ENCODE measurements at regions not wholly inside any gene's neighbourhood (a gene's known extent, or its start where the extent isn't known, plus 50 kb on each side); places are given as distances from the start of the nearest gene placed in this dataset.

- Mint-ChIP-seq H3K36me3 (ENCODE audit: low read depth) (no peaks in the 10 kb centered on the region), H3K27me3 (ENCODE audit: insufficient read depth, low read depth, poor library complexity) (no peaks in the 10 kb centered on the region), H3K27ac (no peak overlapping the region), H3K4me3 (no peak overlapping the region), H3K4me1 (peaks cover 3% of the 10 kb centered on the region), H3K9me3 (no peaks in the 10 kb centered on the region)
- Histone ChIP-seq H3K4me3 (no peak overlapping the region), H3K4me2 (no peak overlapping the region), H2AFZ (no peak overlapping the region), H3K27me3 (ENCODE audit: insufficient read depth) (no peaks in the 10 kb centered on the region), H3K36me3 (ENCODE audit: insufficient read depth) (no peaks in the 10 kb centered on the region), H3F3A (replicated peaks; ENCODE audit: low read depth) (no peaks in the 10 kb centered on the region), H3K4me1 (ENCODE audit: insufficient read depth) (peaks cover 7% of the 10 kb centered on the region; the same call in 1 of the 2 replicates), H3K9me2 (ENCODE audit: insufficient read depth) (no peaks in the 10 kb centered on the region), H3K27ac (ENCODE audit: low read depth) (no peak overlapping the region), H4K20me1 (replicated peaks; ENCODE audit: insufficient read depth) (no peaks in the 10 kb centered on the region), H3K79me2 (replicated peaks; ENCODE audit: insufficient read depth) (no peaks in the 10 kb centered on the region)
- no peak for ATAC-seq
- no peak for DNase-seq (ENCODE audit: low spot score)
- TF ChIP-seq CREB1 (CRISPR knock-in tag; IDR thresholded peaks at IDR 0.05; ENCODE audit: low read depth) (no peak), EZH2 (IDR thresholded peaks at IDR 0.05; ENCODE audit: low read depth, unreplicated experiment) (no peak), ZNF462 (CRISPR knock-in tag; IDR thresholded peaks at IDR 0.05) (no peak), ZNF114 (CRISPR knock-in tag; IDR thresholded peaks at IDR 0.05) (no peak), NANOG (IDR thresholded peaks at IDR 0.05; ENCODE audit: borderline replicate concordance) (no peak), ETS1 (IDR thresholded peaks at IDR 0.05) (no peak), REST (IDR thresholded peaks at IDR 0.05; ENCODE audit: unreplicated experiment) (no peak), JUNB (IDR thresholded peaks at IDR 0.05; ENCODE audit: unreplicated experiment) (no peak), EZH2phosphoT487 (IDR thresholded peaks at IDR 0.05; ENCODE audit: unreplicated experiment) (no peak), CTCF (conservative IDR thresholded peaks at IDR 0.05; ENCODE audit: low read depth in 2 of 2) (no peak), ZNF331 (CRISPR knock-in tag; IDR thresholded peaks at IDR 0.05; ENCODE audit: low read depth) (no peak), STAT1 (IDR thresholded peaks at IDR 0.05; ENCODE audit: unreplicated experiment) (no peak), POLR2AphosphoS5 (IDR thresholded peaks at IDR 0.05; ENCODE audit: low read depth) (no peak)
Measured at GRCh38 chr7:19322002-19322401, 176.8 kb upstream of the FERD3L start.
